H1 (cell line): ENCODE measurements at regions not wholly inside any gene's neighbourhood (a gene's known extent, or its start where the extent isn't known, plus 50 kb on each side); places are given as distances from the start of the nearest gene placed in this dataset.

ENCODE experiments used
- CTCF ChIA-PET: fragments of 300-600 bp; sonication (Branson Sonifier 250); formaldehyde crosslinking; loops from one replicate; lab custom pipeline; 2021; ENCODE audit not compliant: partially characterized antibody; lab: Charles Lee
- POLR2A ChIA-PET: fragments of 300-600 bp; sonication (Branson Sonifier 250); formaldehyde crosslinking; loops from one replicate; lab custom pipeline; 2021; ENCODE audit warnings: inconsistent platforms; ENCODE audit not compliant: partially characterized antibody; lab: Charles Lee
- DNase-seq, 2 experiments: peaks; one replicate each; pipeline versions ENCODE4 v3.0.0 to v3.0.0-alpha.2; 2010 to 2022; ENCODE audit warnings: low spot score in 2 of 2, low read depth in 1 of 2, mixed read lengths in 1 of 2
- FAIRE-seq: peaks from 2 replicates; lab custom pipeline; 2011; peaks lifted over from hg19 to GRCh38; lab: Jason Lieb, UNC
- H2AFZ ChIP-seq: 2 replicates; pipeline ENCODE4 v1.8.1; 2012; ENCODE audit warnings: low read length, inconsistent platforms
- H2AK5ac ChIP-seq: 2 replicates; pipeline ENCODE4 v1.6.1; 2013; ENCODE audit warnings: low read depth, low read length
- H2BK120ac ChIP-seq: replicated peaks from 2 replicates; pipeline ENCODE3; 2013; ENCODE audit warnings: low read depth, low read length, inconsistent platforms
- H2BK12ac ChIP-seq: 2 replicates; pipeline ENCODE4 v1.6.1; 2013; ENCODE audit warnings: low read depth, low read length
- H2BK15ac ChIP-seq: 2 replicates; pipeline ENCODE4 v1.6.1; 2013; ENCODE audit warnings: low read length
- H2BK20ac ChIP-seq: 2 replicates; pipeline ENCODE4 v1.6.1; 2013; ENCODE audit warnings: low read length
- H2BK5ac ChIP-seq: 2 replicates; pipeline ENCODE4 v1.6.1; 2013; ENCODE audit warnings: low read depth, low read length
- H3K14ac ChIP-seq: 2 replicates; pipeline ENCODE4 v1.6.1; 2013; ENCODE audit warnings: inconsistent platforms; ENCODE audit not compliant: insufficient read length
- H3K18ac ChIP-seq: 2 replicates; pipeline ENCODE4 v1.6.1; 2013; ENCODE audit warnings: low read length; ENCODE audit errors: extremely low read depth
- H3K23ac ChIP-seq: 2 replicates; pipeline ENCODE4 v1.6.1; 2013; ENCODE audit warnings: inconsistent platforms; ENCODE audit not compliant: insufficient read length
- H3K23me2 ChIP-seq: 2 replicates; pipeline ENCODE4 v1.6.1; 2013; ENCODE audit warnings: low read depth, low read length
- H3K27ac ChIP-seq: 2 replicates; pipeline ENCODE4 v1.6.1; 2011; ENCODE audit warnings: low read depth, low read length, inconsistent platforms
- H3K27me3 ChIP-seq, 4 experiments: replicated peaks in 1 of 4; 1 replicate in 1 of 4; 2 replicates in 3 of 4; pipeline versions ENCODE4 v1.6.1 to v1.8.1; 2011 to 2013; ENCODE audit warnings: low read length in 3 of 4, mild to moderate bottlenecking in 3 of 4, inconsistent platforms in 2 of 4, mixed read lengths in 2 of 4, moderate library complexity in 1 of 4; ENCODE audit not compliant: control insufficient read depth in 3 of 4, insufficient read depth in 3 of 4; ENCODE audit errors: extremely low read depth in 1 of 4
- H3K36me3 ChIP-seq, 4 experiments: 2 replicates each; pipeline versions ENCODE4 v1.6.1 to v1.8.1; 2011 to 2013; ENCODE audit warnings: mild to moderate bottlenecking in 4 of 4, low read length in 3 of 4, moderate library complexity in 2 of 4, control low read depth in 1 of 4, inconsistent platforms in 1 of 4; ENCODE audit not compliant: insufficient read depth in 4 of 4, control insufficient read depth in 2 of 4
- H3K4ac ChIP-seq: replicated peaks from 2 replicates; pipeline ENCODE3; 2013; ENCODE audit warnings: low read length, low read depth, mixed read lengths, inconsistent platforms; ENCODE audit not compliant: insufficient read length
- H3K4me1 ChIP-seq, 4 experiments: replicated peaks in 1 of 4; 1 replicate in 1 of 4; 2 replicates in 3 of 4; pipeline versions ENCODE4 v1.6.1 to v1.8.1; 2011 to 2013; ENCODE audit warnings: low read length in 3 of 4, inconsistent platforms in 2 of 4, mixed read lengths in 1 of 4; ENCODE audit not compliant: insufficient read depth in 4 of 4, control insufficient read depth in 3 of 4
- H3K4me2 ChIP-seq, 2 experiments: 2 replicates each; pipeline versions ENCODE4 v1.6.1 to v1.8.1; 2011 to 2013; ENCODE audit warnings: low read depth in 2 of 2, low read length in 2 of 2, control low read depth in 1 of 2, inconsistent platforms in 1 of 2, mild to moderate bottlenecking in 1 of 2; ENCODE audit not compliant: insufficient read depth in 1 of 2
- H3K4me3 ChIP-seq, 4 experiments: fragments of 200-600, 300-600 bp in 1 of 4; sonication (generic), shearing (Covaris generic), sonication (Bioruptor Twin) in 1 of 4; 2 replicates each; pipeline versions ENCODE4 v1.5.1 to v1.8.1; 2011 to 2016; ENCODE audit warnings: low read length in 4 of 4, low read depth in 3 of 4, control low read depth in 2 of 4, inconsistent platforms in 2 of 4, mild to moderate bottlenecking in 2 of 4, mixed read lengths in 1 of 4, moderate library complexity in 1 of 4; ENCODE audit not compliant: insufficient read depth in 2 of 4; ENCODE audit errors: extremely low read depth in 1 of 4
- H3K56ac ChIP-seq: replicated peaks from 2 replicates; pipeline ENCODE3; 2013; ENCODE audit warnings: low read depth, mild to moderate bottlenecking, mixed read lengths, low read length, inconsistent platforms; ENCODE audit not compliant: insufficient read length
- H3K79me1 ChIP-seq: 2 replicates; pipeline ENCODE4 v1.6.1; 2013; ENCODE audit warnings: low read depth, low read length, control low read depth
- H3K79me2 ChIP-seq, 2 experiments: 2 replicates each; pipeline versions ENCODE4 v1.6.1 to v1.8.1; 2012 to 2013; ENCODE audit warnings: low read length in 2 of 2, mild to moderate bottlenecking in 2 of 2, inconsistent platforms in 1 of 2; ENCODE audit not compliant: insufficient read depth in 2 of 2, control insufficient read depth in 1 of 2
- H3K9ac ChIP-seq, 4 experiments: replicated peaks in 1 of 4; 1 replicate in 1 of 4; 2 replicates in 3 of 4; pipeline versions ENCODE4 v1.6.1 to v1.8.1; 2011 to 2013; ENCODE audit warnings: low read depth in 3 of 4, low read length in 3 of 4, control low read depth in 2 of 4, mild to moderate bottlenecking in 2 of 4, moderate library complexity in 2 of 4, inconsistent platforms in 1 of 4; ENCODE audit errors: extremely low read depth in 1 of 4
- H3K9me3 ChIP-seq, 2 experiments: 2 replicates each; pipeline versions ENCODE4 v1.6.1 to v1.8.1; 2012 to 2013; ENCODE audit warnings: mild to moderate bottlenecking in 2 of 2, moderate library complexity in 2 of 2, control low read depth in 1 of 2, inconsistent platforms in 1 of 2, low read depth in 1 of 2, low read length in 1 of 2, mixed read lengths in 1 of 2; ENCODE audit not compliant: insufficient read depth in 2 of 2
- H4K20me1 ChIP-seq, 2 experiments: replicated peaks in 1 of 2; 2 replicates each; pipeline versions ENCODE3 to v1.8.1; 2011 to 2013; ENCODE audit warnings: inconsistent platforms in 2 of 2, low read length in 2 of 2, mild to moderate bottlenecking in 1 of 2; ENCODE audit not compliant: insufficient read depth in 2 of 2, control insufficient read depth in 1 of 2
- H4K5ac ChIP-seq: 2 replicates; pipeline ENCODE4 v1.6.1; 2013; ENCODE audit warnings: low read length, low read depth, mixed read lengths, inconsistent platforms; ENCODE audit not compliant: insufficient read length
- H4K8ac ChIP-seq: 2 replicates; pipeline ENCODE4 v1.8.0; 2013; ENCODE audit warnings: mild to moderate bottlenecking, moderate library complexity, low read length, inconsistent platforms; ENCODE audit not compliant: insufficient read depth; ENCODE audit errors: extremely low read depth
- H4K91ac ChIP-seq: replicated peaks from 2 replicates; pipeline ENCODE3; 2013; ENCODE audit warnings: low read length, mixed read lengths, inconsistent platforms; ENCODE audit not compliant: insufficient read length
- ATF3 ChIP-seq: IDR thresholded peaks from 2 replicates; pipeline ENCODE4 v1.6.1; 2011; ENCODE audit warnings: low read depth, mild to moderate bottlenecking, low read length; ENCODE audit not compliant: insufficient read depth
- E2F6 ChIP-seq: IDR thresholded peaks from 2 replicates; pipeline ENCODE4 v1.6.1; 2012; ENCODE audit warnings: inconsistent platforms
- SP4 ChIP-seq: IDR thresholded peaks from 2 replicates; pipeline ENCODE4 v1.6.1; 2012; ENCODE audit warnings: low read length, inconsistent platforms
- WGBS, 2 experiments: shearing (Covaris generic) in 1 of 2; methylation state at CpG; one replicate each; pipeline versions ENCODE4 v1.1.6 to v1.1.7; 2013 to 2015; ENCODE audit warnings: low lambda C conversion rate in 2 of 2, mixed read lengths in 2 of 2, inconsistent platforms in 1 of 2, low coverage in 1 of 2, missing lambda C conversion rate in 1 of 2; ENCODE audit not compliant: insufficient replicate concordance in 2 of 2, insufficient coverage in 1 of 2, insufficient read length in 1 of 2; ENCODE audit errors: extremely low coverage in 1 of 2, missing lambda C conversion rate in 1 of 2; 5-methylcytosine and 5-hydroxymethylcytosine counted together

- FAIRE-seq: no peak
- POLR2A ChIA-PET: interaction anchor here (0.7 kb wide), 1 partner anchor 130 kb away, joined by 5 read pairs; no protein-coding TSS in a partner anchor
Measured at GRCh38 chr4:189032606-189033338, 893.5 kb downstream of the TRIML1 start.

More at GRCh38 chr4:189032606-189033338, 893.5 kb downstream of the TRIML1 start:
- Histone ChIP-seq H3K4me2 (no peak overlapping the region), H2BK12ac (no peak overlapping the region), H4K91ac (no peak overlapping the region), H3K9ac (no peak overlapping the region), H3K23me2 (no peaks in the 10 kb centered on the region), H2BK20ac (no peak overlapping the region), H3K9me3 (no peaks in the 10 kb centered on the region), H3K79me1 (no peaks in the 10 kb centered on the region), H3K4me3 (no peak overlapping the region), H4K8ac (no peak overlapping the region; the same call in 1 of the 2 replicates), H3K36me3 (no peaks in the 10 kb centered on the region), H3K4me1 (peaks cover 0 to 5% (median 0%) of the 10 kb centered on the region in 4 experiments; a peak in 3 of 7 replicates), H4K5ac (no peak overlapping the region), H3K4ac (no peak overlapping the region), H2AK5ac (no peak overlapping the region), H2BK120ac (no peak overlapping the region), H3K27me3 (no peaks in the 10 kb centered on the region), H3K23ac (no peak overlapping the region), H2BK15ac (no peak overlapping the region), H3K56ac (no peak overlapping the region), H3K79me2 (no peaks in the 10 kb centered on the region), H3K27ac (no peak overlapping the region), H2AFZ (no peak overlapping the region), H3K18ac (no peak overlapping the region), H2BK5ac (no peak overlapping the region), H4K20me1 (no peaks in the 10 kb centered on the region), H3K14ac (no peak overlapping the region)
- WGBS, 2 experiments: 90% methylated on average over 10 of the region's 10 CpGs; no CpG with 5 or more reads in 1 of the 2 experiments
- CTCF ChIA-PET: interaction anchor here (2.1 kb wide), 1 partner anchor 58 kb away, joined by 8 read pairs; no protein-coding TSS in a partner anchor
- DNase-seq: no peak
- TF ChIP-seq ATF3 (no peak), SP4 (no peak), E2F6 (no peak)
